ENCODE measurements at regions not wholly inside any gene's neighbourhood (a gene's known extent, or its start where the extent isn't known, plus 50 kb on each side); places are given as distances from the start of the nearest gene placed in this dataset.
"Not testable (repeated sequence)": the region's sequence is repeated elsewhere in the genome, so short reads cannot be mapped to it uniquely, and the experiment has no call there.

- not testable (repeated sequence) for TF ChIP-seq SUZ12 (IDR thresholded peaks at IDR 0.05); LEF1 (IDR thresholded peaks at IDR 0.05; ENCODE audit: borderline replicate concordance); SP1 (IDR thresholded peaks at IDR 0.05); HDGF (IDR thresholded peaks at IDR 0.05; ENCODE audit: borderline replicate concordance); L3MBTL2 (conservative IDR thresholded peaks at IDR 0.05); TARDBP (IDR thresholded peaks at IDR 0.05); BHLHE40 (IDR thresholded peaks at IDR 0.05; ENCODE audit: borderline replicate concordance); FOXK2 (IDR thresholded peaks at IDR 0.05); ZNF384 (IDR thresholded peaks at IDR 0.05); FOXM1 (IDR thresholded peaks at IDR 0.05; ENCODE audit: borderline replicate concordance)
These were observed 70.7 kb upstream of the PTPN20 start for GRCh38 chr10:46840393-46841050.
